ENCODE measurements at regions not wholly inside any gene's neighbourhood (a gene's known extent, or its start where the extent isn't known, plus 50 kb on each side); places are given as distances from the start of the nearest gene placed in this dataset.

DNA sequence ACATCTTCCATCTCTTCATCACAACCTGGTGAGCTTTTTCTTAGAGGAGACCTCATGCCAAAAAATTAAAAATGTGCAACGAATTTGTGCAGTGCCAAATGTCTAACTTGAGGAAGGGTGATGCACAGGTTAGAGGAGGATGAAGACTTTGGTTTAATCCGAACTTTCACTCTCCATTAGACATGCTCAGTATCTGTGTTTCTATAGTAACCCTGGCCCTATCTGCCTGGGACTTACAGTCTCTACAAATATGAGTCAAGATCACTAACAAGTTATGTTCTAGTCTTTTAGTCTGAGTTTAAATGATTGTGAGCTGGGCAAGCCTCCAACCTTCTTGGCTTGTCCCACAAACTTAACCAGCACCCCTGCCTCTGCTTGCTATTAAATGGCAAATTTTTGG is 377.0 kb downstream of the BMP2 start:
- intact Hi-C loops (cut with micrococcal nuclease), result no loop called here
- WGBS (ENCODE audit: insufficient coverage), result 72% methylated on average over 2 of the region's 2 CpGs
- no peaks in the 10 kb centered on the region for H3K27me3 Mint-ChIP-seq (ENCODE audit: low read depth in 2 of 2)
- H3K9me3 Mint-ChIP-seq, result peaks cover 2 to 6% of the 10 kb centered on the region in 2 donors
- no peaks in the 10 kb centered on the region for H3K36me3 Mint-ChIP-seq
- no peak for DNase-seq
- H3K4me3 Mint-ChIP-seq, result no peak overlapping the region
- ATAC-seq, result no peak
- no peak overlapping the region for H3K27ac Mint-ChIP-seq
- no peaks in the 10 kb centered on the region for H3K4me1 Mint-ChIP-seq
- H3K4me1 ChIP-seq (ENCODE audit: control insufficient read depth, insufficient read depth, low read length), result no peaks in the 10 kb centered on the region
- H3K9me3 ChIP-seq (ENCODE audit: control insufficient read depth, insufficient read depth, low read length), result no peaks in the 10 kb centered on the region
- TF ChIP-seq, protein P1, sequence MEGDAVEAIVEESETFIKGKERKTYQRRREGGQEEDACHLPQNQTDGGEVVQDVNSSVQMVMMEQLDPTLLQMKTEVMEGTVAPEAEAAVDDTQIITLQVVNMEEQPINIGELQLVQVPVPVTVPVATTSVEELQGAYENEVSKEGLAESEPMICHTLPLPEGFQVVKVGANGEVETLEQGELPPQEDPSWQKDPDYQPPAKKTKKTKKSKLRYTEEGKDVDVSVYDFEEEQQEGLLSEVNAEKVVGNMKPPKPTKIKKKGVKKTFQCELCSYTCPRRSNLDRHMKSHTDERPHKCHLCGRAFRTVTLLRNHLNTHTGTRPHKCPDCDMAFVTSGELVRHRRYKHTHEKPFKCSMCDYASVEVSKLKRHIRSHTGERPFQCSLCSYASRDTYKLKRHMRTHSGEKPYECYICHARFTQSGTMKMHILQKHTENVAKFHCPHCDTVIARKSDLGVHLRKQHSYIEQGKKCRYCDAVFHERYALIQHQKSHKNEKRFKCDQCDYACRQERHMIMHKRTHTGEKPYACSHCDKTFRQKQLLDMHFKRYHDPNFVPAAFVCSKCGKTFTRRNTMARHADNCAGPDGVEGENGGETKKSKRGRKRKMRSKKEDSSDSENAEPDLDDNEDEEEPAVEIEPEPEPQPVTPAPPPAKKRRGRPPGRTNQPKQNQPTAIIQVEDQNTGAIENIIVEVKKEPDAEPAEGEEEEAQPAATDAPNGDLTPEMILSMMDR (IDR thresholded peaks at IDR 0.05), result no peak
- H3K4me3 ChIP-seq (ENCODE audit: low read length), result no peak overlapping the region
- no peaks in the 10 kb centered on the region for H3K27me3 ChIP-seq (ENCODE audit: control insufficient read depth, insufficient read depth, low read length)
- H3K27ac ChIP-seq (ENCODE audit: low read length), result no peak overlapping the region
- H3K36me3 ChIP-seq (ENCODE audit: control insufficient read depth, insufficient read depth, low read length), result no peaks in the 10 kb centered on the region

DNA sequence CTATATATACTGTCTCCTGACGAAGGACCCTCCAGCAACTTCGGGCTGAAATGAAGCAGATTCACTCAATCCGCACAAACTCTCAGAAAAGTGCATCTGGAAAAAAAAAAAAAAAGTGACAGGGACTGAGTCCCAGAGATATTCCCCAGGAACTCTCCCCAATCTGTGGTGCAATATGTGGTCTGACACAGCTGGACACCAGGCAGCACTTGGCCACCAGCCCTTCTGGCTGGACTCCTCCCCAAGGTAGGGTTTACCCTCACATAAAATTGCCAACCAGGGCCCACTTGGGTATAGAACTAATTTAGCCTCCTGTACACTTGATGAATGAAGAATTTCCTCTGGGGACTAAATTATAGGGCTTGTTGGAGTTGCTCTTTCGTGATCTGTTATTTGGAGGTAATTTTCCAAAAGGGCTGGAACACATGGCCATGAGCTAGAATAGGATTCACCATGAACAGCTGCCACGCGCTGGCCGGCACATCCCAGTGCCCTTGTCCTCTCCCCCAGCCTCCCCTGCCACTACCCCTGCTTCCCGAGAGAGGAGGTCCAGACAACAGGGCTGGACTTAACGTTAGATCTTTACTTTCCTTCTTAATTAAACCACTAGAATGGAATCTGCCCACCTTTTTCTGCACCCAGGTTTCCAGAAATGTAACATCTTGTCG is 379.2 kb downstream of the BMP2 start:
- intact Hi-C loops (cut with micrococcal nuclease), result no loop called here
- H3K27ac ChIP-seq (ENCODE audit: low read length), result no peak overlapping the region
- H3K4me3 Mint-ChIP-seq, result no peak overlapping the region
- H3K4me3 ChIP-seq (ENCODE audit: low read length), result no peak overlapping the region
- H3K36me3 ChIP-seq (ENCODE audit: control insufficient read depth, insufficient read depth, low read length), result no peaks in the 10 kb centered on the region
- TF ChIP-seq, protein P1 (IDR thresholded peaks at IDR 0.05), result no peak
- peaks cover 0 to 6% of the 10 kb centered on the region in 2 donors for H3K9me3 Mint-ChIP-seq
- no peaks in the 10 kb centered on the region for H3K27me3 ChIP-seq (ENCODE audit: control insufficient read depth, insufficient read depth, low read length)
- no peaks in the 10 kb centered on the region for H3K4me1 ChIP-seq (ENCODE audit: control insufficient read depth, insufficient read depth, low read length)
- no peaks in the 10 kb centered on the region for H3K36me3 Mint-ChIP-seq
- H3K27ac Mint-ChIP-seq, result no peak overlapping the region
- WGBS (ENCODE audit: insufficient coverage), result 86% methylated on average over 10 of the region's 10 CpGs
- no peaks in the 10 kb centered on the region for H3K4me1 Mint-ChIP-seq
- H3K9me3 ChIP-seq (ENCODE audit: control insufficient read depth, insufficient read depth, low read length), result no peaks in the 10 kb centered on the region
- ATAC-seq, result no peak
- DNase-seq, result no peak
- no peaks in the 10 kb centered on the region for H3K27me3 Mint-ChIP-seq (ENCODE audit: low read depth in 2 of 2)

DNA sequence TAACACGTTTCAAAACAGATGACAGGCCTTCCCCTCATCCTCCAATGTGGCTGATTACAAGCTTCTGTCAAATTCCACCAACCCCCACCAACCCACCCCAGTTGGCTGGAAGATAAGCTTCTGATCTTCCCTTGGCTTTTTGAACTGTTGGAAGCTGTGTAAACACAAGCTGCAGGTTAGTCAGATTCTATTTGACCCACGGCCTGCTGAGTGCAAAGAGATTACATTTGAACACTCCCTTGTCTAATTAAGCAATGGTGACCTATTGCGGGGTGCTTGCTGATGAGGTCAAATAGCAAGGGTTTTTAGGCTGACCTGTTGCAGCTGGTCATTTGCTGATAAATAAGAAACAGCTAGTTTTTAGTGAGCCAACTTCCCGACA is 379.7 kb downstream of the BMP2 start:
- Mint-ChIP-seq H3K36me3 (no peaks in the 10 kb centered on the region), H3K9me3 (peaks cover 0 to 6% of the 10 kb centered on the region in 2 donors), H3K4me3 (no peak overlapping the region), H3K27me3 (ENCODE audit: low read depth in 2 of 2) (no peaks in the 10 kb centered on the region), H3K27ac (no peak overlapping the region), H3K4me1 (no peaks in the 10 kb centered on the region)
- 67% methylated on average over 4 of the region's 4 CpGs for WGBS (ENCODE audit: insufficient coverage)
- DNase-seq (no peak), ATAC-seq (no peak)
- Histone ChIP-seq H3K36me3 (ENCODE audit: control insufficient read depth, insufficient read depth, low read length) (no peaks in the 10 kb centered on the region), H3K27ac (ENCODE audit: low read length) (no peak overlapping the region), H3K4me1 (ENCODE audit: control insufficient read depth, insufficient read depth, low read length) (no peaks in the 10 kb centered on the region), H3K27me3 (ENCODE audit: control insufficient read depth, insufficient read depth, low read length) (no peaks in the 10 kb centered on the region), H3K4me3 (ENCODE audit: low read length) (no peak overlapping the region), H3K9me3 (ENCODE audit: control insufficient read depth, insufficient read depth, low read length) (no peaks in the 10 kb centered on the region)
- intact Hi-C loops (cut with micrococcal nuclease), result no loop called here
- TF ChIP-seq, protein P1 (IDR thresholded peaks at IDR 0.05), result no peak

Measured in natural killer cell (primary cell).